ENCODE measurements at regions not wholly inside any gene's neighbourhood (a gene's known extent, or its start where the extent isn't known, plus 50 kb on each side); places are given as distances from the start of the nearest gene placed in this dataset.
A peak's percentile ranks its signal among the peaks of the same experiment; 100 is the strongest.
"Not testable (repeated sequence)": the region's sequence is repeated elsewhere in the genome, so short reads cannot be mapped to it uniquely, and the experiment has no call there.

GRCh38 chr6:141808662-141809061 lies 324.1 kb upstream of the GJE1 start (continued):
- TF ChIP-seq, protein P1, sequence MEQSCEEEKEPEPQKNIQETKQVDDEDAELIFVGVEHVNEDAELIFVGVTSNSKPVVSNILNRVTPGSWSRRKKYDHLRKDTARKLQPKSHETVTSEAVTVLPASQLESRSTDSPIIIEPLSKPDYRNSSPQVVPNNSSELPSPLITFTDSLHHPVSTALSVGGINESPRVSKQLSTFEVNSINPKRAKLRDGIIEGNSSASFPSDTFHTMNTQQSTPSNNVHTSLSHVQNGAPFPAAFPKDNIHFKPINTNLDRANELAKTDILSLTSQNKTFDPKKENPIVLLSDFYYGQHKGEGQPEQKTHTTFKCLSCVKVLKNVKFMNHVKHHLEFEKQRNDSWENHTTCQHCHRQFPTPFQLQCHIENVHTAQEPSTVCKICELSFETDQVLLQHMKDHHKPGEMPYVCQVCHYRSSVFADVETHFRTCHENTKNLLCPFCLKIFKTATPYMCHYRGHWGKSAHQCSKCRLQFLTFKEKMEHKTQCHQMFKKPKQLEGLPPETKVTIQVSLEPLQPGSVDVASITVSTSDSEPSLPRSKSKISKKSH (CRISPR knock-in tag; IDR thresholded peaks at IDR 0.05): no peak
- TF ChIP-seq SAFB2 (IDR thresholded peaks at IDR 0.05; ENCODE audit: borderline replicate concordance, low read depth, low read length, severe bottlenecking): no peak
- TF ChIP-seq SMAD4 (CRISPR knock-in tag; conservative IDR thresholded peaks at IDR 0.05): no peak
- TF ChIP-seq ZNF324 (CRISPR knock-in tag; IDR thresholded peaks at IDR 0.05): no peak
- TF ChIP-seq RAD21 (CRISPR knock-in tag; conservative IDR thresholded peaks at IDR 0.05 in 1 of 2, IDR thresholded peaks at IDR 0.05 in 1 of 2): no peak
- TF ChIP-seq, protein P2, sequence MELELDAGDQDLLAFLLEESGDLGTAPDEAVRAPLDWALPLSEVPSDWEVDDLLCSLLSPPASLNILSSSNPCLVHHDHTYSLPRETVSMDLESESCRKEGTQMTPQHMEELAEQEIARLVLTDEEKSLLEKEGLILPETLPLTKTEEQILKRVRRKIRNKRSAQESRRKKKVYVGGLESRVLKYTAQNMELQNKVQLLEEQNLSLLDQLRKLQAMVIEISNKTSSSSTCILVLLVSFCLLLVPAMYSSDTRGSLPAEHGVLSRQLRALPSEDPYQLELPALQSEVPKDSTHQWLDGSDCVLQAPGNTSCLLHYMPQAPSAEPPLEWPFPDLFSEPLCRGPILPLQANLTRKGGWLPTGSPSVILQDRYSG (tag; conservative IDR thresholded peaks at IDR 0.05; ENCODE audit: low read depth): no peak
- TF ChIP-seq ZNF699 (CRISPR knock-in tag; IDR thresholded peaks at IDR 0.05; ENCODE audit: insufficient replicate concordance): no peak

- H3K9me3 ChIP-seq (replicated peaks; ENCODE audit: control insufficient read depth, insufficient read depth, low read depth, low read length); BruUV-seq (replicated peaks); DNase-seq (ENCODE audit: extremely low read depth in 1 of 4, low spot score in 3 of 4); ATAC-seq; H3K36me3 ChIP-seq (ENCODE audit: control insufficient read depth, insufficient read depth, low read length); in situ Hi-C loops (cut with MboI); FAIRE-seq; H3K4me1 ChIP-seq (replicated peaks in 1 of 2; ENCODE audit: control insufficient read depth in 2 of 2, insufficient read depth in 2 of 2, low read length in 2 of 2); H3K4me3 ChIP-seq; H3K27me3 ChIP-seq (ENCODE audit: control insufficient read depth in 2 of 2, insufficient read depth in 2 of 2, low read length in 2 of 2); intact Hi-C loops (cut with micrococcal nuclease); H4K20me1 ChIP-seq (replicated peaks; ENCODE audit: control insufficient read depth, insufficient read depth, low read length); CTCF ChIA-PET (ENCODE audit: low intra/inter-chr PET ratio); H3K9me1 ChIP-seq (ENCODE audit: control insufficient read depth, insufficient read depth, low read length); H3K79me2 ChIP-seq (ENCODE audit: control insufficient read depth, insufficient read depth, low read length); H3K27ac ChIP-seq (ENCODE audit: extremely low read depth, low read depth, low read length); H3K9ac ChIP-seq (ENCODE audit: insufficient read depth in 1 of 2, low read depth in 2 of 2, low read length in 2 of 2); H2AFZ ChIP-seq (ENCODE audit: low read depth, low read length); POLR2A ChIA-PET; H3K4me2 ChIP-seq (ENCODE audit: insufficient read depth, low read length): not testable (repeated sequence)
- 9% methylated on average over 1 of the region's 1 CpG for WGBS (ENCODE audit: insufficient coverage, low coverage, missing lambda C conversion rate)
- TF ChIP-seq ZNF431 (CRISPR knock-in tag; IDR thresholded peaks at IDR 0.05): peak; percentile 91
These were observed 331.8 kb upstream of the GJE1 start for GRCh38 chr6:141800973-141801372.

All from K562 (cell line).